ENCODE measurements at regions not wholly inside any gene's neighbourhood (a gene's known extent, or its start where the extent isn't known, plus 50 kb on each side); places are given as distances from the start of the nearest gene placed in this dataset.

DNA sequence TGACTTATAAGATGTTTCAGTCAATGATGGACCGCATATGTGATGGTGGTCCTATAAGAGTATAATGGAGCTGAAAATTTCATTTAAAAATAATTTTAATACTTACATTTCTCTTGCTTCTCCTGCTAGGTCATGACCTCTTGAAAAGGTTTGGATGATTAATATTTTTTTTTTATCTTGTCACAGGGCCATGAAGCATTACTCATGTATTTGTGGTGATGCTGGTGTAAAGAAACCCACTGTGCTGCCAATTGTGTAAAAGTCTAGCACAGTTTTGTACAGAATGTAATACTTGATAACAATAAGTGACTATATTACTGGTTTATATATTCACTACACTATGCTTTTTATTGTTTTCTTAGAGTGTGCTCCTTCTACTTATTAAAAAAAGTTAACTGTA, 124.2 kb upstream of the CELF4 start:
- DNase-seq = no peak

DNA sequence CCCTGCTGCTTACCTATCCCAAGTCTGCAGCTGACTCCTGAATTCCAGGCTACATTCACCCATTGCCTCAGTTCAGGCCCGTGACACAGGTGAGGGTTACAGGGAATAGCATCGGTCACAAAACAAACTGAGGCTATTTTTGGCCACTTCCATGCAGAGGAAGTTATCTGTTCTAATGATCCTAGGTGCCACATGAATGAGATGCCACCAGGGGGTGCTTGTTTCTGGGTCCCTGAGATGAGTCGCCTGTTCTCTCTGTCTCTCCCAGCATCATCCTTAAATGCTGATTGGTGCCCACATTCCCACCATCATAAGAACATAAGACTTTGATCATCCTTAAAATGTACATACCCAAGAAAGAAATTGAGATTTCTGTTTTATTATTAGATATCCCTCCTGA, 119.0 kb upstream of the CELF4 start:
- no peak for DNase-seq

DNA sequence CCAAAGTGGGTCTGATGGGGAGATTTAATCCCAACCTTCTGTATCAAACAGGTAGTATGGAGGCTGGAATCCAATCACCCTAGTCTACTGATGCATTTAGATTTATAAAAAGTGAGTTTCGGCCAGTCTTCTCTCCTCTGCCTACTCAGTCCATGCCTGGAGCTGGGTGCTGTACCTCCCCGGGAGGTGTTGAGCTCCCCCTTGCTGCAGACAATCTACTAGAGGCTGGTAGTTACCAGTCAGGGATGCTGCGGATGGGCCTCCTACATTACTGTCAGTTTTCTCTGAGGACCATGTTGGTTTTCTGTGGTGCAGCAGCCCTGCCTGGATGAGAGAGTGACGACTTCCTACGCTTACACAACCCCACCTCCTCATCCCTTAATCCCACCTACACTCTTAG, 118.6 kb upstream of the CELF4 start:
- no peak for DNase-seq

DNA sequence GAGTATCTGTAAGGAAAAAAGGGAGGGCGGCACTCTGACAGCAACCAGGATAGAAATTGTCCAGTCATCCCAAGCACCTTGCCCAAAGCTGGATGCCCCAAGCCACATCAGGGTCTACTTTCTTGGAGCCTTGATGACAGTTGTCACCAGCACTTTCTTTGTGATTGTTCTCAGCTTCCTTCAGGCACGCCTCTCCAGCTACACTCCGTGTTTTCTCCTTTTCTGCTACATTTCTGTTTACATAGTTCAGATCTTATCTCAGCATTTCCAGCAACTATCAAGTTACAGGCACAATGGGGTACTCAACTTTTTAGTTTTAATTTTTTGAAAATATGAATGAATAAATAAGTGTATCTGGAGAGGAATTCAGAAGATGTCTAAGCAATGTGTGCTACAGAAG, 115.3 kb upstream of the CELF4 start:
- DNase-seq = no peak

DNA sequence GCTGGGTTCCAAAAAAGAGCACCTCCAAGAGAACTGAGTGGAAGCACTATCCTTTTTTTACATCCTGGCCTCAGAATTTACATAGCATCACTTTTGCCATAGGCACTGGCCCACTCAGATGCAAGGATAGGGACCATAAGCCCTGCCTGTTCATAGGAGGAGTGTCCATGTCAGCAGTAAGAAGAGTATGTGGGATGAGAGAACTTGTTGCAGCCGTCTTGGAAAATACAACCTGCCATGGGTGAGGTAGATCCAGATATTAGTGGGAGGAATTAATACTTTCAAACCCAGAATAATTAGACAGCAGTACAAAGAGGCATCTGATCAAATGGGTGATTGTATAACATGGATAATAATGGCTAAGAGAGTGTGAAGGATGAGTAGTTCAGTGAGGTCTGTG, 110.7 kb upstream of the CELF4 start:
- DNase-seq = no peak

DNA sequence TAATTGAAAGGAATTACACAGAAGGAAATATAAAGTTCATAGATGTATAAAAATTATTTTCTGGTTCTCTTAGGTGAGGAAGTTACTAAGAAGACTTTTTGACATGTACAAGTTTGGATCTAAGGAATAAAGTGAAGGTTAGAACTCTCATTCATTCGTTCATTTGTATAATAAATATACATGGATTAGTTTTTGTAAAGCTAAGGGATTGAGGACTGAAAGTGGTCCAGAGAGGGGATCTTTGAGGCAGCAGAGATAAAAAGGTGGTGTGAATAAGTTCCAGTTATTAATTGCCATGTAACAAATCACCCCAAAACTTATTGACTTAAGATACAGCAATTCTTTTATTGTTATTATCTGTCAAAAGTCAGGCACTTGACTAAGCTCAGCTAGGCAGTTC, 110.1 kb upstream of the CELF4 start:
- DNase-seq = no peak

DNA sequence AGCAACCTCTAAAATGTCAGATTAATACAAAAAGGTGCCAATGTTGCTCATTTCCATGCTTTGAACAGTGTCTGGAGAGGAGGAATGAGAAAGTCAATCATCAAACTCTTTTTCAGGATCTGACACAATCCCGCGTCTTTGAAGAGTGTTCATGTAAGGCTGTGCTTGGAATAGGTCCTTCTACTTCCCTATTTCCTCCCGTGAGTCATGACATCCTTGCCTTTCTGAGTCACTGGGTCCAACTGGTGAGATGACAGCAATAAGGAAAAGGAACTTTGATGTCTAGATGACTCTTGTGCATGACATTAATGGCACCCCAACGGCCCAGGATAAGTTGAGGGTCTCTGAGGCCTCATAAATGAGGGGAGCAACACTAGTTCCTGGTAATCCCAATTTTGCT, 109.0 kb upstream of the CELF4 start:
- no peak for DNase-seq

DNA sequence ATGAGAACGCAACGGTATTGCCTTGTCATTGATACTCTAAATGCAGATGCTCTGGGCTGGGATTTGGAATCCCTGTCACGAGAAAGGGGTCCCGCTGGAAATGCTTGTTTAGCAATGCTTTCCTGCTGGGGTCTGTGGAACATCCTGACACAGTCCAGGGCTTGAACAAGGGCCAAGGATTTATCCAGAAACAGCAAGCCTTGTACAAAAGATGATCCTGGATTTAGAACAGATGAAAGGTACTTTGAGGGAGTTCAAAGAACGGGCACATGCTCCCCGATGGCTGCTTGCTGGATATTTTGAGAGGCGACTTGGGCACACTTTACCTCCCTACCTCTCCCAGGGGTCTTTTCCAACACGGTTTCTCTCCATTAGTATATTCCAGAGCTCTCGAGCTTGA, 108.1 kb upstream of the CELF4 start:
- no peak for DNase-seq

DNA sequence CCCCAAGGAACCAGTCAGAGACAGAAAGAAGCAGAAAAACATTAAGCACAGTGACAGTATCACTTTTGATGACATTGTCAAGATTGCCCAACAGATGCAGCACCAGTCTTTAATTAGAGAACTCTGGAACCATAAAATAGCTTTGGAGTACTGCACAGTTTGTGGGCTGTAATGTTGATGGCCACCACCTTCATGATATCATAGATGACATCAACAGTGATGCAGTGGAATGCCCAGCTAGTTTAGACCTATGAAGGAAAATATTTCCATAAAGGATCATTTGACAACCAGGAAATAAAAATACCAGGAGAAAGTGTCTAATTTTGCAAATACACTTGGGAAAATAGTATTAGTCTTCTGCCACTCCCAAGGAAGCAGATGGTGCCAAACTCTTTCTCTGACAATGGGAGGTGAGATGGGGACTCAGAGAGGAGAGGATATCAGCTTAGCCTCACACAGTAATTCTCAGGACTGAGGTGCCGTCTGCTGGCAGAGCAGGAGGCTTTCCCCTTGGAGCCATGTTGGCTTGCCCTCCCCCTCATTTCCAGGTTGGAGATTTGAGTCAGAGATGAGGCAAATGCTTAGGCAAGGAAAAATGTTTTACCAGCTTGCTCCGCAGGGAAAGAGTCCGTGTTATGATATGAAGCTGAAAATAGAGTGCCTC, 107.5 kb upstream of the CELF4 start:
- DNase-seq = no peak

DNA sequence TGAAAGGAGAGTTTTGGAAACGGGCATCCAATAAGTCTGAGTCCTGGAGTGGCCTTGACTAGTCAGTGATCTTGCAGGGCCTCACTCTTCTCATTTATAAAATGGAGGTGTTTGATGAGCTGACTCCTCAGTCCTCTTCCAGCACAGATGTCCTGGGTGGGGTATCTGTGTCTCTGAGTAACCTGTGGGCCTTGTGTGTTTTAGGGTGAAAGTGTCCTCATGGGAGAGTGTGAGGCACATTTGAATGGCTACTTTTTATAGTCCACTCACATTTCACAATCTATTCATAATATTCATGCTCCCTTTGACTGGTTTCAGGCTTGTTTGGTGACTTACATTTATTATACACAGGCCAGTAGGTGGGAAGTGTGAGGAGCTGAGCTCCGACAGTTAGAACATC, 106.4 kb upstream of the CELF4 start:
- DNase-seq = no peak

DNA sequence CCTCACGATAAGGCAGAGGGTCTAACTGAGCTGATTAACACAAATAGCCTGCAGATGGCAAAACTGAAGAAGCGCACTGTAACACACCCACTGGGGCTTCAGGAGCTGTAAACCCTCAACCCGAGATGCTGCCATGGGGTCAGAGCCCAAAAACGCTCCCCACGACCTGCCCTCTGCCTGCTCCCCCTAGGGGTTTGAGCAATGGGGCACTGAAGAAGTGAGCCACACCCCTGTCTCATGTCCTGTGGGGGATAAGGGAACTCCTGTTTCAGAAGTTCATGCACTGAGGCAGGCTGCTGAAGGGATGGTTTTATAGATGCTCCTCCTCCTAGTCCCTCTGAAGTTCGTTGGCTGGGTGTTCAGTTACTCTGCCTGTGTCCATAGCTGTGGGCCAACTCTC, 105.9 kb upstream of the CELF4 start:
- no peak for DNase-seq

DNA sequence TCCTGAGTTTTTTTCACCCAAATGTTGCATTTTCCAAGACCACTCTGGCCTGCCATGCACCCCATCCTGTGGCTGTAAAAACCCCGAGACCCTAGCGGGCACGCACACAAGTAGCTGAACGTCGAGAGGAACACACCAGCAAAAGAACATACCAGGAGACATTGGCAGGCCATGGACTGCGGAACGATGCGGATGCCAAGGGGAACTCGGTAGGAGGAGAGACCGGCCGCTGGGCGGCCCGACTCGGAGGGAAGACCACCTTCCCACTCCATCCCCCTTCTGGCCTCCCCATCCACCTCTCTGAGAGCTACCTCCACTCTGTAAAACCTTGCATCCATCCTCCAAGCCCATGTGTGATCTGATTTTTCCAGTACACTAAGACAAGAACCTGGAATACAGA, 105.5 kb upstream of the CELF4 start:
- no peak for DNase-seq

DNA sequence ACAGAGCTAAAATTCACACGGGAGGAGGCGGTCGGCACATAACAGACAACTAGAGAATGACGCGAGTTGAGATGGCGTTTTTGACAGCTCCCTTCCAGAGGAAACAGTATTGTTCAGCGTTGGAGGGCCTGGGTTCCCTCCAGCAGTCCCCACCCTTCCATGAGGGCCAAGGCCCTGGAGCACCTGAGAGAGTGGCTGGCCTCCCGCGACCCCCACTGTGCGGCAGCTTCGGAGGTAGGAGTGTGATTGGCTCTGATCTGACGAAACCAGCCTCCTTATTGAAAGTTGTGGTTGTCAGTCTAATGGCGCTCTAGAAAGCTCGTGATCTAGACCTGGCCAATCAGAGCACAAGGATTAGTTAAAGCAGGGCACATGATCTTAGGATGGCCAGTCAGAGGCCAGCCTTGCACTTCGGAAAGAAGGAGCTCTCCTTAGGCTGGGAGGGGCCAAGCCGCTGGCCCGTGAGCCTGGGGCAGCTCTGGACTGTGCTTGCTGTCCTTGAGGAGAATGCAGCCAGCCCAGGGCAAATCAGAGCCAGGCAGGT, 104.5 kb upstream of the CELF4 start:
- no peak for DNase-seq

DNA sequence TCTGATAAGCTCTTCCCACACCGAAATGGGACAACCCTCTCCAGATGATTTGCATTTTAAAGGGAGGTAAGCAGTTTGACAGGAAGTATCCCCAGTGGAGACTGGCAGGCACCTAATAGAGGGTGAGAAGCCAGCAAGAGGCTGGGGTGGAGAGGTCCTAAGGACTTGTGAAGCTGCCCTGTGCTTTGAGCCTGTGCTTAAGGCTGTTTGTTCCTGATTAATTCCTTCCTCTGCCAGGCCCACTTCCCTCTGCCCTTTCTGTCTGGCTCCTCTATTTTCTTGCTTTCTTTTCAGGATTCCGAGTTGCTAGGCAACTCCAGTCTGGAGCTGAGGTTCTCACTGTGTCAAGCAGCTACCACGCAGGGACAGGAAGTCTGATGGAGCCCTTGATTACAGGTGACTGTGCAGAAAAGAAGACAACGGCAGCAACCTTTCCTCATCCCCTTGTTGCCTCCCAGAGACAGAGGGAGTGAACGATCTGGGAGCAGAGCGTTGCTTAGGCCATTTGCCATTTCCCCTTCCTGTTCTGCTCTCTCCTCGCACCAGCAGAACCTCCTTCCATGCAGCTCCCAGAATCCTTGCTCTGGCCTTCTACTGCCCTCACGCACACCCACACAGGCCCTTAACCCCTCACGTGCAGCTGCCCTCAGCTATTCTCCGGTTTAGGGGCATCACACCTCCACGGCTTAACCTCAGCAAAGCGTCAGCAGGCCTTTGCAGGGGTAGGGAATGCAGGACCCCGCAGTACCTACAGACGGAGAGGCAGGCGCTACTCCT, 103.6 kb upstream of the CELF4 start:
- no peak for DNase-seq

DNA sequence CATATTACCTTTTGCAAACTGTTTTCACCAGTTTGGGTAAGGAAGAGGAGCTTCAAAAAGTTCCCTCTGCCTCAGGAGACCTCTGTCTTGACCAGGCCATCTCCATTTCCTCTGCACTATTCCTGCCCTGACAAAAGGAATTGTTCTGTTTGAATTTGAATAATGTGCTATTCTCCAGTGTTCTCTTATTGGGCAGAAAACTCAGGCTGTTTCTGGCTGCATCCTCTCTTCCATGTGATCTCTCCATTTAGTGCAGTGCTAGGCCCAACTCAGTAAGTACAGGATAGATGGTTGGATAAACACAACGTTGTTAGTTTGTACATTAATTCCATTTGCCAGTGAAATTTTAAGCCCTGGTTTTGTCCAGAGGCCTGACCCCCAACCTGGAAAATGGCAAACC, 102.2 kb upstream of the CELF4 start:
- no peak for DNase-seq

DNA sequence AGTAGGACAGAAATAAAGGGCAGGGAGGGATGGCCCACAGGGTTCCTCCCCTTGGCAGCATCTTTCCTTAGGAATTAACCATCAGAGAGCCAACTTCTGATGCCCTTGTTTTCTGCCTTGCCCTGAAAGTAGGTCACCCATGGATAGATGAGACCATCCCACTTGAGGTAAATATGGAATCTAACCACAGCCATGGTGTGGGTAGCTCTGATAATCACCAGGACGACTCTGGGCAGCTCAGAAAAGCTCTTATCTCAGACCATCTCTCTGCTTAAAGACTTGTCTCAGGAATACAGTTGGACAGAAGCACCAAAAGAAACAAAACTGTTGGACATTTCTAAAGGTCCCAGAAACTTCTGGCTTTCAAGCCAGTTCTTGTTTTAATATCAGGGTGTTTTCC, 101.4 kb upstream of the CELF4 start:
- DNase-seq = no peak

DNA sequence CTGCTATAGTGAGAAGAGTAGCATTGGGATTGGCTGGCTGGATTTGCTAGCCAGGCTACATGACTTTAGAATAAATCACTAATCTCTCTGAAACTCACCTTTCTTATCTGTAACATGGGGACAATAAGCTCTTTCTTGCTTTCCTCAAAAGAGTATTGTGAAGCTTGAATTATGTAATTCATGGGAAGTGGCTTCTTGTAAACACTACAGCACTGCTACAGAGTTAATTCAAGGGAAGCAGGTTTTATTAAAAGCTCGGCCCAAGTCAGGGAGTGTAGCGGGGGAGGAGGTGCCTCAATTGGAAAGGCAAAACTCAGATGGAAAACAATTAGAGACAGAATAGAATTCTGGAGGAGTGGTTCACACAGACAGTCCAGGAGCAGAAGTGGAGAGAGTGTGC, 100.9 kb upstream of the CELF4 start:
- DNase-seq = no peak

DNA sequence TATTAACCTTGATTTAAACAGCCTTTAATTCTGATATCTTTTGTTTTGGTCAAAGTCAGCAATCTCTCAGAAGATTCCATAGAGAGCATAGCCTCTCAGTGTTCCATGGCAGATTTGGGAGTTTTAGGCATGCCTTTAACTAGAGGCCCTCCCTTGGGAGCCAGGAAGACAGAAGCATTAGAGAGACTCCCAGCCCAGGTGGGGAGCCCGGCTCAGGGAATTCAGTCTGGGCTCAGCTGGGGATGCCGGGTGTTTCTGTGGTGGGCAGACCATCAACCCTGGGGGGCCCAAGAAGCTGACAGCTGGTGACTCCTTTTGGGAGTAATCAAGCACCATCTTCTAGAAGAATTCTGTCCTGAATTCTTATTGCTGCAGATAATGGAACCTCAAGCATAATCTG, 99.7 kb upstream of the CELF4 start:
- no peak for DNase-seq

DNA sequence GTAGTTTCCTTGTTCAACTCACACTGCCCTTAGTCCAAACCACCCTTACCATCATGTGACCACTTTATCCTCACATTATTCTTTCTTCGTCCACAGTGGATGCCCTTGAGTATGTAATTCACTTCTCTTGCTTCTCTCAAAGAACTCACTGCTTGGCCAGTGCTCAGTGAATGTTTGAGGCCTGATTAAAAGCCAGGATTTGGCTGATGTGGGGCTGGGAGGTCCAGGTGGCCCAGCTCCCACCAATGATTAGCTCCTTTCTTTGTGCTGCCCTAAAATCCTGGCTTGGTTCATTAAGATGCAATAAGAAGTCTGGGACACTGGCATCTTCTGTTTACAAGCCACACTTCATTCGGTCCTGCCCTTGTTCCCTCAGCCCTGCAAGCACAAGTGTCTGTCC, 97.8 kb upstream of the CELF4 start:
- no peak for DNase-seq

DNA sequence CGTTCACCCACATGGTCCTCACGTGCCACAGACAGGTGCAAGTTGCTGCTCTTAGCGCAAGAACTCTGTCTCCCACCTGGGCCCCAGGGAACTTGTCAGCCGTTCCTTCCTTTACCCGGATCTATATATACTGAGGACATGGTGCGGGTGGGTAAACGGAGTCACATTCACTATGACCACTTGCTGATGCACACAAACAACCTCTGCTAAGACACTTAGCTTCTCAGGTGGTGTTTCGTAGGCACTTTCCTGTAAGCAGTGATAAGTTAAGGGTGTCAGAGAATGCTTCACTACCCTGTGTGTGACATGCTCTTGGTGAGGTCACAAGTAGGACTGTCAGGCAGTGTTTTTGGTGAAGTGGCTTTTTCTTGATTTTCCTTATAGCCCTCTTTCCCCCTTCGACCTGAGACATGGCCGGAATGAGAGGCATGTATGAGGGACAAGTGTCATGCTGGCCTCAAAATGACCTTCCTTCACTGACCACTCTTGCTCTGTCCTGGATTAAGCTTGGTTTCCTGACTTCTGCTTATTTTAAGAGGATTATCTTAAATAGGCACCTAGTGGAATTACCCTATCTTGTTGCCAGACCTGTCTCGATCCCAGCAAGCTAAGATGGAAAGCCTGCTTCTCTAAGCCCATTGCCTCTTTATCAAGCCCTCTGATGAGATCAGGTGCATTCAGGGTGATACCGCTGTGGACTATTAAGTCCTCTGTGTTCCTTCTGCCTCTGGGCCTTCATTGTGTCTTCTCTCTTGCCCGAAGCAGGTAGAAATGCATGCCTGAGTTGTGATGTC, 97.1 kb upstream of the CELF4 start:
- no peak for DNase-seq

DNA sequence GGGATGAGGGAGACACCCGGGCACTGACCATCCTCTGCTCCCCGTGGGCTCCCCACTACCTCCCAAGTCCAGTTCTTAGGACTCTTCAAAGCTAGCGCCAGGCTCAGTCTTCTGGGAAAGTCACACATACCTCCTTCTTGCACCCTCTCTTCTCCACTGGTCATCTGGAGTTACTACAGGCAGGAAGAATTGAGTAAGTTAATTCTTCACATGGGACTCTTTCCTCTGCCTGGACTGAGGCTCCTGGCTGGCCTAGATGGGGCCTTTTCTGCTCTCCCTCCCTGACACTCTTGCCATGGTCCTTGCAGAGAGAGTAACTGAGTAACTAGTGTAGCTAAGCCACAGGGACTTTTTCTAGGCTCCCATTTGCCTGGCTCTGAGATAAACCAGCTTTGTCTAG, 96.5 kb upstream of the CELF4 start:
- DNase-seq = no peak

DNA sequence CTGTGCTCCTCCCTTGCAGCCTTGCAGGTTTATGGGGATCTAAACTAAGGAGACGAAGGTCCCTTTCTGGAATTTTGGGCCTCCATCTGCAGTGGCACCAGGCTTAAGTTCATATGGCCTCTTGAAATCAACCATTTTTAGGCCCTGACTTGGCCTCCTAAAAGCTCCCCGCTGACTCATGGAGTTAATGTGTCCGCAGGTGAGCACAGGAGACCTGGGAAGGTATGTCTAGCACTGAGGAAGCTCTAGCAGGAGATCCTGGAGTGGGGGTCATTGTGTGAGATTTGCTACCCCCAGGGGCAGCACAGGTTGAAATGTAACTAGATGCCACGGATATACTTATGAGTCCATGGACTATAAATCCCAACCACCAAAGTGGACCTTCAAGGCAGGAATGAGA, 95.9 kb upstream of the CELF4 start:
- DNase-seq = no peak

DNA sequence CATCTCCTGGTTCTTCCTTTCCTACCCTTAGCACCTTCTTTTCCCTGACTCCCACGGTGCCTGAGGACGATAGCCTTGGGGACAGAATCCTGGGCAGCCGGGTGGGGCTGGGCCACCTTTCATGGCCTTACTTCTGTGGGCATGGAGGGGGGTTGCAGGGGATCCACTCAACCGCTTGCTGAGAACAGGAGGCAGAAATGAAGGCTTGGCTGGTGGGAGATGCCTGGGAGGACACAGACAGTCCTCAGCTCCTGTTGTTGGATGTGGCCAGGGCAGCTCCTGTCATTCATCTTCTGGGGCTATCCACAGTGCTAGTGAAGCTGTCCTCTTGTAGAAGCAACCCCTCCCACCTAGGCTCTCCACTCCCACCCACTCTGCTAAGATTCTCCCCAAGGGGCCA, 95.5 kb upstream of the CELF4 start:
- DNase-seq = no peak

DNA sequence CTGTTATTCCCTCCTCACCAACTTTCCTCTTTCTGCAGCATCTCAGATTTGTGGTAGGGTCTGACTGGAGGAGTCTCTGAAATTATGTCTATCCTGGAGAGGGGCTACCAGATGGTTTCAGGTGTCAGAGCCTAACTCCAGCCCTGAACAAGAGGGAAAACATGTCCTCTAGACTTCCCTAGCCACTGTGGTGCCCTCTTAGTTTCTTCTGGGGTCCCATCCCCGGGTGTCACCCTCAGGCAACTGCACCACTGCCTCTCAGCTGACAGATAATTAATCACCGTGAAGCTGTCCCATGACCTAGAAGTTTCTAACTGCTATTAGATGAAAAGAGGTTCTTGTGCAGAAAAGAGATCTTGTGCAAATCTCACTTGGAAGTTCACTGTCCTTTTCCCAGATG, 95.1 kb upstream of the CELF4 start:
- DNase-seq = no peak
